CD14-positive monocyte (primary cell): ENCODE measurements at regions not wholly inside any gene's neighbourhood (a gene's known extent, or its start where the extent isn't known, plus 50 kb on each side); places are given as distances from the start of the nearest gene placed in this dataset.

ENCODE experiments used
- DNase-seq, 3 donors: peaks; one replicate each; pipeline ENCODE4 v3.0.0-alpha.2; 2011 to 2022
- H2AFZ ChIP-seq: 2 replicates; pipeline ENCODE4 v1.6.0; 2012; ENCODE audit warnings: mild to moderate bottlenecking, low read depth, low read length, inconsistent platforms; ENCODE audit not compliant: insufficient read depth, poor library complexity, severe bottlenecking
- H3K27ac ChIP-seq, 2 donors: 1 replicate in 1 of 2; 2 replicates in 1 of 2; pipeline ENCODE4 v1.5.1; 2012 to 2013; ENCODE audit warnings: low read length in 2 of 2, control low read depth in 1 of 2, inconsistent platforms in 1 of 2, low read depth in 1 of 2, mild to moderate bottlenecking in 1 of 2
- H3K27me3 ChIP-seq, 2 donors: one replicate each; pipeline versions ENCODE4 v1.6.0 to v1.6.1; 2011 to 2013; ENCODE audit warnings: low read length in 2 of 2; ENCODE audit not compliant: control insufficient read depth in 2 of 2, insufficient read depth in 2 of 2
- H3K36me3 ChIP-seq, 2 donors: replicated peaks in 1 of 2; 1 replicate in 1 of 2; 2 replicates in 1 of 2; pipeline versions ENCODE4 v1.5.1 to v1.6.1; 2012 to 2013; ENCODE audit warnings: low read length in 2 of 2, control low read depth in 1 of 2, inconsistent platforms in 1 of 2, mild to moderate bottlenecking in 1 of 2; ENCODE audit not compliant: insufficient read depth in 2 of 2, control insufficient read depth in 1 of 2
- H3K4me1 ChIP-seq, 2 donors: 1 replicate in 1 of 2; 2 replicates in 1 of 2; pipeline versions ENCODE4 v1.5.1 to v1.6.1; 2012 to 2013; ENCODE audit warnings: low read length in 2 of 2, control low read depth in 1 of 2, inconsistent platforms in 1 of 2, mild to moderate bottlenecking in 1 of 2, moderate library complexity in 1 of 2; ENCODE audit not compliant: insufficient read depth in 2 of 2, control insufficient read depth in 1 of 2
- H3K4me2 ChIP-seq: replicated peaks from 2 replicates; pipeline ENCODE3; 2012; ENCODE audit warnings: low read length, moderate library complexity, mild to moderate bottlenecking; ENCODE audit not compliant: poor library complexity, severe bottlenecking; ENCODE audit errors: extremely low read depth
- H3K4me3 ChIP-seq, 3 experiments: fragments of 200-600 bp in 1 of 3; sonication (generic) in 1 of 3; replicated peaks in 1 of 3; 1 replicate in 2 of 3; 2 replicates in 1 of 3; pipeline ENCODE4 v1.5.1; 2011 to 2013; ENCODE audit warnings: low read length in 3 of 3, mild to moderate bottlenecking in 3 of 3, control low read depth in 2 of 3, low read depth in 2 of 3, inconsistent platforms in 1 of 3, moderate library complexity in 1 of 3
- H3K79me2 ChIP-seq: 2 replicates; pipeline ENCODE4 v1.6.0; 2012; ENCODE audit warnings: mild to moderate bottlenecking, control low read depth, inconsistent platforms, low read length, moderate library complexity; ENCODE audit not compliant: insufficient read depth
- H3K9ac ChIP-seq: 2 replicates; pipeline ENCODE4 v1.6.0; 2017; ENCODE audit warnings: low read length, mild to moderate bottlenecking; ENCODE audit not compliant: insufficient read depth, poor library complexity, severe bottlenecking
- H3K9me3 ChIP-seq, 2 donors: replicated peaks in 1 of 2; 1 replicate in 1 of 2; 2 replicates in 1 of 2; pipeline versions ENCODE4 v1.5.1 to v1.6.1; 2012 to 2013; ENCODE audit warnings: low read length in 2 of 2, control low read depth in 1 of 2; ENCODE audit not compliant: control insufficient read depth in 1 of 2, insufficient read depth in 1 of 2
- H4K20me1 ChIP-seq: 2 replicates; pipeline ENCODE4 v1.6.0; 2012; ENCODE audit warnings: mild to moderate bottlenecking, low read length, control low read depth, moderate library complexity; ENCODE audit not compliant: insufficient read depth
- H3K27ac Mint-ChIP-seq, 7 donors: one replicate each; pipeline ENCODE4 v1.8.0; 2020; ENCODE audit warnings: mild to moderate bottlenecking in 7 of 7, mixed read lengths in 7 of 7, moderate library complexity in 6 of 7, inconsistent platforms in 2 of 7
- H3K27me3 Mint-ChIP-seq, 3 donors: one replicate each; pipeline ENCODE4 v1.8.0; 2021 to 2022; ENCODE audit warnings: low read depth in 3 of 3, mild to moderate bottlenecking in 3 of 3, mixed read lengths in 3 of 3, moderate library complexity in 3 of 3, inconsistent platforms in 1 of 3
- H3K36me3 Mint-ChIP-seq, 2 donors: one replicate each; pipeline ENCODE4 v1.8.0; 2020; ENCODE audit warnings: mixed read lengths in 2 of 2, inconsistent platforms in 1 of 2, mild to moderate bottlenecking in 1 of 2
- H3K4me1 Mint-ChIP-seq: one replicate; pipeline ENCODE4 v1.8.0; 2020; ENCODE audit warnings: mild to moderate bottlenecking, mixed read lengths
- H3K4me3 Mint-ChIP-seq, 2 donors: one replicate each; pipeline ENCODE4 v1.8.0; 2020; ENCODE audit warnings: mild to moderate bottlenecking in 2 of 2, mixed read lengths in 2 of 2, moderate library complexity in 1 of 2
- H3K9me3 Mint-ChIP-seq, 7 donors: one replicate each; pipeline ENCODE4 v1.8.0; 2020 to 2022; ENCODE audit warnings: mixed read lengths in 7 of 7, mild to moderate bottlenecking in 6 of 7, moderate library complexity in 6 of 7, inconsistent platforms in 2 of 7
- CTCF ChIP-seq: fragments of 200-600 bp; IDR thresholded peaks from one replicate; pipeline ENCODE4 v1.8.0; 2022; ENCODE audit warnings: antibody characterized with exemption, mild to moderate bottlenecking
- WGBS: methylation state at CpG from one replicate; pipeline ENCODE4 v1.1.5; 2013; ENCODE audit warnings: missing lambda C conversion rate; ENCODE audit not compliant: insufficient coverage; 5-methylcytosine and 5-hydroxymethylcytosine counted together
- intact Hi-C, 2 donors: fragments of 100-400 bp; cut with micrococcal nuclease; formaldehyde crosslinking; loops; one replicate each; pipeline versions ENCODE4 v1.15.0 to v1.15.1; 2023

- Histone ChIP-seq H3K4me3 (no peak overlapping the region), H3K9me3 (no peaks in the 10 kb centered on the region), H3K27me3 (no peaks in the 10 kb centered on the region), H3K4me2 (no peak overlapping the region), H4K20me1 (no peaks in the 10 kb centered on the region), H3K9ac (no peak overlapping the region), H3K79me2 (no peaks in the 10 kb centered on the region), H3K27ac (no peak overlapping the region), H3K4me1 (no peaks in the 10 kb centered on the region), H2AFZ (no peak overlapping the region), H3K36me3 (no peaks in the 10 kb centered on the region)
- Mint-ChIP-seq H3K27me3 (peaks cover 8 to 10% (median 8%) of the 10 kb centered on the region in 3 donors), H3K9me3 (peaks cover 0 to 27% (median 10%) of the 10 kb centered on the region in 7 donors), H3K36me3 (no peaks in the 10 kb centered on the region), H3K4me1 (no peaks in the 10 kb centered on the region), H3K27ac (no peak overlapping the region), H3K4me3 (peak overlapping the region in 1 of 2 donors; percentile 33)
- 76% methylated on average over 4 of the region's 6 CpGs for WGBS
- TF ChIP-seq CTCF = no peak
- intact Hi-C loops = no loop called here
- no peak for DNase-seq
These were observed 107.4 kb upstream of the CRHR1 start for GRCh38 chr17:45676695-45677094.

- H3K4me3 Mint-ChIP-seq = no peak overlapping the region
- no peak overlapping the region for H3K27ac Mint-ChIP-seq
- H2AFZ ChIP-seq = no peak overlapping the region
- no peak overlapping the region for H3K9ac ChIP-seq
- no peaks in the 10 kb centered on the region for H3K36me3 Mint-ChIP-seq
- H3K27me3 ChIP-seq = no peaks in the 10 kb centered on the region
- H3K4me3 ChIP-seq = no peak overlapping the region
- peaks cover 0 to 27% (median 10%) of the 10 kb centered on the region in 7 donors for H3K9me3 Mint-ChIP-seq
- no peaks in the 10 kb centered on the region for H3K9me3 ChIP-seq
- DNase-seq = no peak
- H4K20me1 ChIP-seq = no peaks in the 10 kb centered on the region
- intact Hi-C loops = no loop called here
- no peak for TF ChIP-seq CTCF
- H3K4me2 ChIP-seq = no peak overlapping the region
- H3K79me2 ChIP-seq = no peaks in the 10 kb centered on the region
- H3K27me3 Mint-ChIP-seq = peaks cover 7 to 17% (median 8%) of the 10 kb centered on the region in 3 donors
- H3K4me1 Mint-ChIP-seq = no peaks in the 10 kb centered on the region
- no peaks in the 10 kb centered on the region for H3K36me3 ChIP-seq
- H3K27ac ChIP-seq = no peak overlapping the region
- WGBS = no CpG with 5 or more reads among the region's 3 CpGs
- H3K4me1 ChIP-seq = no peaks in the 10 kb centered on the region
These were observed 106.3 kb upstream of the CRHR1 start for GRCh38 chr17:45677770-45678169.
